ENCODE measurements at regions not wholly inside any gene's neighbourhood (a gene's known extent, or its start where the extent isn't known, plus 50 kb on each side); places are given as distances from the start of the nearest gene placed in this dataset.
"Not testable (repeated sequence)": the region's sequence is repeated elsewhere in the genome, so short reads cannot be mapped to it uniquely, and the experiment has no call there.

GRCh38 chr21:6133373-6133772, 4388.0 kb upstream of the TPTE start:
- not testable (repeated sequence) for TF ChIP-seq CTCF (IDR thresholded peaks at IDR 0.05; ENCODE audit: control extremely low read depth in 1 of 3, insufficient read depth in 1 of 3, low read depth in 1 of 3, low read length in 3 of 3); GTF2F1 (IDR thresholded peaks at IDR 0.05; ENCODE audit: borderline replicate concordance, low read depth, low read length); BRCA1 (IDR thresholded peaks at IDR 0.05; ENCODE audit: low read depth, low read length); CEBPB (IDR thresholded peaks at IDR 0.05; ENCODE audit: low read depth, low read length); EP300 (IDR thresholded peaks at IDR 0.05; ENCODE audit: borderline replicate concordance in 1 of 2, low read depth in 2 of 2, low read length in 2 of 2); YY1 (IDR thresholded peaks at IDR 0.05; ENCODE audit: low read depth, low read length); TAF1 (IDR thresholded peaks at IDR 0.05; ENCODE audit: low read depth, low read length); SIX5 (IDR thresholded peaks at IDR 0.05; ENCODE audit: low read depth, low read length)

Measured in H1 (cell line).